GM12892 (cell line): ENCODE measurements at regions not wholly inside any gene's neighbourhood (a gene's known extent, or its start where the extent isn't known, plus 50 kb on each side); places are given as distances from the start of the nearest gene placed in this dataset.

Source experiments
- POLR2AphosphoS5 ChIP-seq: IDR thresholded peaks from 2 replicates; pipeline ENCODE4 v1.6.1; 2011; ENCODE audit warnings: low read depth, low read length, control low read depth
- TAF1 ChIP-seq: IDR thresholded peaks from 2 replicates; pipeline ENCODE4 v1.6.1; 2011; ENCODE audit warnings: low read depth, mild to moderate bottlenecking, control low read depth, low read length, borderline replicate concordance

DNA sequence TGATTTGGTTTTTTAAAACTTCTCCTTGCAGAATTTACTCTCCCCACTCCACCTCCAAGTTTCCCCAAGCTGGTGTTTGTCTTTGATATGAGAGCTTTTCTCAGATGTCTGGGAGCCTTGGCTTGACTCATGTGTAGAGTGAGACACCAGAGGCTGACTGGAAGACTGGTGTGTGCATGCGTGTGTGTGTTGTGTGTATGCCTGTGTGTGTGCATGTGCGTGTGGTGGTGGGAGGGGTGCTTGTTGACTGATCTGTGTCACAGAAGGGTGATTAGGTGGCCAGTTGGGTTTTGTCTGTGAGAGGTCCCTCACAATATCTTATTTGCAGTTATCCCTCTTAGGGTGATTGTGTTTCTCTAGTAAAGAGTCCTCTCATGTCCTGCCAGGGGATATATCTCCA lies 50.5 kb upstream of the HPCAL1 start:
- TF ChIP-seq TAF1 (no peak), POLR2AphosphoS5 (no peak)
